Body of pancreas (tissue), 4 donors: ENCODE measurements at regions not wholly inside any gene's neighbourhood (a gene's known extent, or its start where the extent isn't known, plus 50 kb on each side); places are given as distances from the start of the nearest gene placed in this dataset.

Source experiments
- CTCF ChIP-seq, 7 experiments: fragments of 450-650 bp in 4 of 7; fragments of 200-600 bp in 3 of 7; sonication (generic) in 3 of 7; IDR thresholded peaks; one replicate each; pipeline ENCODE4 v1.5.1; 2016 to 2019; ENCODE audit warnings: antibody characterized with exemption in 7 of 7
- POLR2A ChIP-seq, 3 donors: fragments of 450-650 bp; IDR thresholded peaks; one replicate each; pipeline ENCODE4 v1.6.1; 2016; ENCODE audit warnings: antibody characterized with exemption in 3 of 3, mild to moderate bottlenecking in 2 of 3

- TF ChIP-seq CTCF (IDR thresholded peaks at IDR 0.05) (no peak), POLR2A (IDR thresholded peaks at IDR 0.05) (no peak)
These were observed 147.7 kb upstream of the RPS6KA2 start for GRCh38 chr6:166774770-166775169.
